HUES64 (cell line): ENCODE measurements at regions not wholly inside any gene's neighbourhood (a gene's known extent, or its start where the extent isn't known, plus 50 kb on each side); places are given as distances from the start of the nearest gene placed in this dataset.

ENCODE experiments used
- H3K27ac ChIP-seq: 2 replicates; pipeline ENCODE4 v1.7.0; 2013; ENCODE audit warnings: low read depth, low read length, inconsistent platforms
- H3K27me3 ChIP-seq: 2 replicates; pipeline ENCODE4 v1.6.1; 2013; ENCODE audit warnings: mild to moderate bottlenecking, low read length; ENCODE audit not compliant: insufficient read depth
- H3K36me3 ChIP-seq: 2 replicates; pipeline ENCODE4 v1.6.1; 2013; ENCODE audit warnings: mild to moderate bottlenecking, low read length; ENCODE audit not compliant: insufficient read depth
- H3K4me1 ChIP-seq: 2 replicates; pipeline ENCODE4 v1.6.1; 2013; ENCODE audit warnings: mild to moderate bottlenecking, low read length, moderate library complexity; ENCODE audit not compliant: insufficient read depth
- H3K4me3 ChIP-seq: 2 replicates; pipeline ENCODE4 v1.5.1; 2013; ENCODE audit warnings: mild to moderate bottlenecking, low read length, moderate library complexity
- H3K9ac ChIP-seq: 2 replicates; pipeline ENCODE4 v1.6.1; 2013; ENCODE audit warnings: mild to moderate bottlenecking, low read depth, low read length
- H3K9me3 ChIP-seq: 2 replicates; pipeline ENCODE4 v1.6.1; 2013; ENCODE audit warnings: low read depth, low read length; ENCODE audit not compliant: insufficient read depth
- WGBS: fragments of 150-250, 120-280 bp; methylation state at CpG from one replicate; pipeline ENCODE4 v1.1.7; 2013; ENCODE audit warnings: missing lambda C conversion rate; 5-methylcytosine and 5-hydroxymethylcytosine counted together

DNA sequence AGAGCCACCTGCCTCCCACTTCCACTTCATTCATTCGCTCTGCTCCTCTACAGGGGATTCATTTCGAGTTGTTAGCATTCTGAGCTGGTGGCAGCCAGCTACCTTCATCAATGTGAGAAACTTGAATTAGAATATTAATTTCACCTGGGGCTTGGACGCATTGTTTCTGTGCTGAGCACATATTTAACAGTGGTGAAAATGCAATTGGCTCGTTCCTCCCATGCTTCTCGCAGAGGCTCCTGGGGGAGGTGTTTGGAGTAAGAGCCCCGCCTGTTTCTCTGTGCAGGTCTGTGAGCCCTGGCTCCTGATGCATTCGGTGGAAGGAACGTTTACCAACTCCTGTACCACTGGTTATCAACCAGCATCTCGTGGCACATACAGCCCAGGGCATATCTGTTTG, 141.5 kb downstream of the AACS start:
- WGBS, result 87% methylated on average over 9 of the region's 9 CpGs
- Histone ChIP-seq H3K27me3 (no peaks in the 10 kb centered on the region), H3K4me3 (no peak overlapping the region)

DNA sequence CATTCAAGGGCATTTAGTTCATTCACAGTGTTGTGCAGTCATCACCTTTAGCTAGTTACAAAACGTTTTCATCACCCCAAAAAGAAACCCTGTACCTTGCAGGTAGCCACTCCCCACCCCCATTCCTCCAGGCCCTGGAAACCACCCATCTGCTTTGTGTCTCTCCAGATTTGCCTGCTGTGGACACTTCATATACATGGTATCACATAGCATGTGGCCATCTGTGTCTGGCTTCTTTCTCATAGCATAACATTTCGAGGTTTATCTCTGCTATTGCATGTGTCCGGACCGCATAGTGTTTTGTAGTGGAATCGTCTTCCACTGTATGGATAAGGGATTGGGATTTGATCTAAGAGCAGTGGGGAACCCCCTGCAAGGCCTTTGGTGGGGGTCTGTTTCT, 143.1 kb downstream of the AACS start:
- Histone ChIP-seq H3K36me3 (no peaks in the 10 kb centered on the region), H3K9ac (no peak overlapping the region), H3K9me3 (no peaks in the 10 kb centered on the region), H3K4me3 (no peak overlapping the region), H3K4me1 (peaks cover 25% of the 10 kb centered on the region), H3K27ac (no peak overlapping the region), H3K27me3 (no peaks in the 10 kb centered on the region)
- 86% methylated on average over 5 of the region's 5 CpGs for WGBS

More for the DNA sequence above, 141.5 kb downstream of the AACS start:
- Histone ChIP-seq H3K36me3 (0 out of 2 replicates have a peak, but pooled peaks cover 6% of the 10 kb centered on the region), H3K9me3 (0 out of 2 replicates have a peak, but pooled peaks cover 3% of the 10 kb centered on the region), H3K9ac (no peak overlapping the region), H3K27ac (no peak overlapping the region), H3K4me1 (peaks cover 25% of the 10 kb centered on the region)

DNA sequence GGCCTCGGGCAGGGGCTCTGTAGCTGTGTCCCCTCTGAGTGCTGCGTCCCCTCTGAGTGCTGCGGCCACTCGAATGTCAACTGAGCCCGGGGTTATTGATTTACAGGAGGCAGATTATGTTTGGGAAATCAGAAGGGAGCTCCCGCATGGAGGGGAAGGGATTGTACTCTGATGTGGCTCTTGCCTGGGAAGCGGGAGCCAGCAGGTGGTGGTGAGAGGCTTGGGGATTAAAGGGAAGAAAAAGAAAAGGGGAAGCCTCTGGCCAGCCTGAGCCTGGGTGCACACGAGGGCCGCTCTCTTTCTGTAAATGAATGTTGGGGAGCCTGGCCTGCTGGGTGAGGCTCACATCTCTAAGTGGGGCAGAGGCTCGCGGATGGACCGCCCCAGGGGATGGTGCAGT, 143.7 kb downstream of the AACS start:
- Histone ChIP-seq H3K9ac (peak overlapping the region; percentile 63), H3K27ac (peak overlapping the region; percentile 65), H3K4me3 (no peak overlapping the region), H3K9me3 (no peaks in the 10 kb centered on the region), H3K36me3 (no peaks in the 10 kb centered on the region), H3K4me1 (peaks cover 25% of the 10 kb centered on the region), H3K27me3 (no peaks in the 10 kb centered on the region)
- 36% methylated on average over 12 of the region's 12 CpGs for WGBS

DNA sequence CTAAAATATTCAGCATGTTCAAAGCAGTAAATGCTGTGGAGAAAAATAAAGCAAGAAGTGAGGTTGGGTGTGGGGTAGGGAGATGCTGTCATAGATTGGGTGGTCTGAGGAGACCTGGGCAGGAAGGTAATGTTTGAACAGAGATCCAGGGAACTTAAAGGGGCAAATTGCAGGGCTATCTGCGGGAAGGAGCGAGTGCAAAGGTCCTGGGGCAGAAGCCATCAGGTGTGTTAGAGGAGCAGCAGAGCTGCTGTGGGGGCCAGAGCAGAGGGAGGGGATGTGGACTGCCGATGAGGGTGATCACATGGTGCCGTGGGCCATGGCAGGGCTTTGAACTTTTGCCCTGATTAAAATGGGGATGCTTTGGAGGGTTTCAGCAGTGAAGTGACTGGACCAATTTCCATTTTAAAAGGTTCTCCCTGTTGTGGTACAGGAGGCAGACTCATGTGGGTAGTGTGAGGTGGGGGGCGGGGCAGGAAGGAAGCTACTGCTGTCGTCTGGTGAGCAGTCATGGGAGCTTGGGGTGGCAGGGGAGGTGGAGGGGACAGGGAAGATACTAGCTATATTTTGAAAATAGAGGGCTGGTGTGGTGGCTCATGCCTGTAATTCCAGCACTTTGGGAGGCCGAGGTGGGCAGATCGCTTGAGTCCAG, 145.0 kb downstream of the AACS start:
- Histone ChIP-seq H3K36me3 (no peaks in the 10 kb centered on the region), H3K27ac (no peak overlapping the region), H3K4me1 (peaks cover 25% of the 10 kb centered on the region), H3K9me3 (0 out of 2 replicates have a peak, but pooled peaks cover 5% of the 10 kb centered on the region), H3K4me3 (no peak overlapping the region), H3K9ac (no peak overlapping the region), H3K27me3 (no peaks in the 10 kb centered on the region)
- 74% methylated on average over 8 of the region's 8 CpGs for WGBS

DNA sequence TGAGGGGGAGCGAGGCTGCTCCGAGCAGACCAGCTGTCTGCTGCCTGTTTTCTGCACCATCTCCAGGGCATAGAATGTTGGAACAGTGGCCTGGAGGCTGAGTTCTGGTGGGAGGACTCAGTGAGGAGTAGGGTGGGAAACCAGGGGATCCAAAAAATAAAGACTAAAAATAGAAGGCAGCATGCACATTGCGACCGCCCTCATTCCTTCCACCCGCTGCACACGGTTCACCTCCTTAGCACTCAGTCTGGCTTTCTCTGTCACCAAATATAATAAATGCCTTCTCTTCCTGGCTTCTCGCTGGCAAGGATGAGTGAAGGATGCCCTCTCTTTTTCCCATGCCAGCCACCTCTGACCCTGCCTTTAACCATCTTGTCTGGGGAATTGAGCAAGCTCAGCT, 146.2 kb downstream of the AACS start:
- H3K27me3 ChIP-seq, result no peaks in the 10 kb centered on the region
- no peak overlapping the region for H3K9ac ChIP-seq
- H3K36me3 ChIP-seq, result no peaks in the 10 kb centered on the region
- H3K9me3 ChIP-seq, result 0 out of 2 replicates have a peak, but pooled peaks cover 5% of the 10 kb centered on the region
- 90% methylated on average over 7 of the region's 7 CpGs for WGBS
- peaks cover 20% of the 10 kb centered on the region for H3K4me1 ChIP-seq
- H3K27ac ChIP-seq, result no peak overlapping the region
- H3K4me3 ChIP-seq, result no peak overlapping the region

DNA sequence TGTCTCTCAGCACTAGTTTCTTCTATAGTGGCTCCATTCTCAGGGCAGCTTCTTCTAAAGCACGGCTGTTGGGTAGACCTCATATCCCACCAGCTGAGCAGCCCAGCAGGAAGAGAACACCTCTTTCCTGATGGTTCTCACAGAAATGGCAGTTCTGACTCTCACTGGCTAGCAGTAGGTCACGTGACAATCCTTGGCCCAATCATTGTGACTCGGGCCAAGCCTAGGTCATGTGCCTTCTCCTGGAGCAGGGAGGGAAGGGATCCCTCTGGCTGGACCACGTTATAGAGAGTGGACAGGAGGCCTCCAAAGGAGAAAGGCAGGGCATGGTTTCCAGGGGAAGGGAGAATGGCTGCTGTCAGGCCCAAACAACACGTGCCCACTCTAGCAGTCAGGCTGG, 149.1 kb downstream of the AACS start:
- WGBS, result 93% methylated on average over 5 of the region's 5 CpGs
- H3K27me3 ChIP-seq, result no peaks in the 10 kb centered on the region

DNA sequence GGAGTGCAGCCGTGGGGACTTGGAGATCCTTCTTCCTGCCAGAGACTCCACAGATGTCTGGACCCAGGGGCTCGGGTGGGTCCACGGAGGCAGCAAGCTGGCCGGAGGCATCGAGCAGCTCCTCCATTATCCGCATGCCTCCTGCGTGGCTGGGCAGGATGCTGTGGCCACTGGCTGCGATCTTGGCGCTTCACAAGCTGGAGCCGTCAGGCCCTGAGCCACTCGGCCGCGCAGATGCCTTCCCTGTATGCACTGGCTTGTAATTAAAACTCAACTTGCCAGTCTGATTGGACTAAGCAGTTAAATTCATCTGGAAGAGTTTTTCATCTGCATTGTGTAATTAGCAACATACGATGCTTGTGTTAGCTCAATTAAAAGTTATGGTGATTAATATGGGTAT, 151.5 kb downstream of the AACS start:
- Histone ChIP-seq H3K27ac (no peak overlapping the region), H3K36me3 (no peaks in the 10 kb centered on the region), H3K4me1 (no peaks in the 10 kb centered on the region; the same call in 1 of the 2 replicates), H3K9me3 (0 out of 2 replicates have a peak, but pooled peaks cover 5% of the 10 kb centered on the region), H3K27me3 (no peaks in the 10 kb centered on the region), H3K9ac (no peak overlapping the region), H3K4me3 (no peak overlapping the region)
- WGBS, result 93% methylated on average over 14 of the region's 14 CpGs

More for the DNA sequence above, 149.1 kb downstream of the AACS start:
- Histone ChIP-seq H3K4me3 (no peak overlapping the region), H3K36me3 (no peaks in the 10 kb centered on the region), H3K27ac (no peak overlapping the region), H3K4me1 (peaks cover 6% of the 10 kb centered on the region), H3K9me3 (0 out of 2 replicates have a peak, but pooled peaks cover 5% of the 10 kb centered on the region), H3K9ac (no peak overlapping the region)

DNA sequence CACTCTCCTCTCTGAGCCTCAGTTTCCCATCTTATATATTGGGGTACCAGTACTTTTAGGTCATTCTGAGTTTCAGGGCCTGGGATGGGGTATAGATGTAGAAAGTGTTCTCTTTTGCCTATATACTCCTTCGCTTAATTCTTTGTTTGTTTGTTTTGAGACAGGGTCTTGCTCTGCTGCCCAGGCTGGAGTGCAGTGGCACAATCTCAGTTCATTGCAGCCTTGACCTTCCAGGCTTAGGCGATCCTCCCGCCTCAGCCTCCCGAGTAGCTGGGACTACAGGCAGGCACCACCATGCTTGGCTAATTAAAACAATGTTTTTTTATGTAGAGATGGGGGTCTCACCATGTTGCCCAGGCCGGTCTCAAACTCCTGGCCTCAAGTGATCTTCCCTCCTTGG, 152.1 kb downstream of the AACS start:
- H3K4me3 ChIP-seq, result no peak overlapping the region
- 0 out of 2 replicates have a peak, but pooled peaks cover 5% of the 10 kb centered on the region for H3K9me3 ChIP-seq
- H3K27ac ChIP-seq, result no peak overlapping the region
- 75% methylated on average over 5 of the region's 5 CpGs for WGBS
- H3K9ac ChIP-seq, result no peak overlapping the region
- H3K4me1 ChIP-seq, result no peaks in the 10 kb centered on the region; the same call in 1 of the 2 replicates
- no peaks in the 10 kb centered on the region for H3K27me3 ChIP-seq
- no peaks in the 10 kb centered on the region for H3K36me3 ChIP-seq

DNA sequence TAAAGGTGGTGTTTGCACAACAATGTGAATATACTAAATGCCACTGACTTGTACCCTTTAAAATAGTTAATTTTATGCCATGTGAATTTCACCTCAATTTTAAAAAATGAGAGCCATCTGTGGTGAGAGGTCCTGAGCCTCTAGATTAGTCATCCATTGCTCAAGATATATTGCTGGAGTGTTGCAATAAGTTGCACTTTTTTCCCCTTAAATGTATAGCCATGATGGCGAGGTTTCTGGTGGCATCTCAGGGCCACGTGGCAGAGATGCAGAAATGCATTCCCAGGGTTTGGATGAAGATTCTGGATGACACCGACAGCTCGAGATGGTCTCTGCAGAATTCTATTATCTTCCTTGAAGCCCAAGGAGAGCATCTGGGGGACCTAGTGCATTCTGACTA, 153.7 kb downstream of the AACS start:
- Histone ChIP-seq H3K4me1 (no peaks in the 10 kb centered on the region; the same call in 1 of the 2 replicates), H3K9ac (no peak overlapping the region), H3K27ac (no peak overlapping the region), H3K9me3 (0 out of 2 replicates have a peak, but pooled peaks cover 5% of the 10 kb centered on the region), H3K27me3 (no peaks in the 10 kb centered on the region), H3K4me3 (no peak overlapping the region), H3K36me3 (0 out of 2 replicates have a peak, but pooled peaks cover 4% of the 10 kb centered on the region)
- 95% methylated on average over 4 of the region's 4 CpGs for WGBS

DNA sequence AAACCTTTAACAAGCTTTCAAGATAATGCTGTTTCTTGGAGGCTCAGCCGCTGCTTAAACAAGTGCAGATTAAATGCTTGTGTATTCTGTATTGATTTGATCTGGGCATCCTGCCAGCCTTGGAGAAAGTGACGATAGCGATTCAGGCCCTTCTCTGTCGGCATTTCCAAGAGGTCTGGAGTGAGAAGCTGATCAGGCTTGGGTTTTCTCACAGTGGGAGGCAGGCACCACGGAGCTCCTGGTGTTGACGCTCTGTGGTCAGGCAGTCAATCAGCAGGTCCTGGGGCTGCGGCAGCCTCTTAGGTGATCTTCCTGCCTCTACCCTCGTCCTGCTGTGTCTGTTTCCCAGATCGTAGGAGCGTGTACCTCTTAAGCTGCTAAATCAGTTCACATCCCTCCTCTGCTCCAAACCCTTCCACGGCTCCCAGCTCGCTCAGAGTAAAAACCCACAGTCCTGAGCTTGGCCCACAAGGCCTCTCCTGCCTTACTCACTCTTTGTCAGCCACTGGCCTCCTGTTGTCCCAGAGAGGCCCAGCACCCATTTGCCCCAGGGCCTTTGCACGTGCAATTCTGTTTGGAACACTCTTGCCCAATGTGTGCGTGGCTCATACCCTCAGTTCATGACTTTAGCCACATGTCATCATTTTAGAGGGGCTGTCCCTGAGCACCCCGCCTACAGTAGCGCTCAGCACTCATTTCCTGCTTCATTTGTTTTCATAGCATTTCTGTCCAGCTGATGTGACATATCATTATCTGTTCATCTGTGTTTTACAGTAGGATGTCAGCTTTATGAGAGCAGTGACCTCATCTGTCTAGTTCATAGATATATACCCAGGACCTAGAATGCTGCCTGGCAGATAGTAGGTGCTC, 155.4 kb downstream of the AACS start:
- Histone ChIP-seq H3K4me1 (no peaks in the 10 kb centered on the region; the same call in 1 of the 2 replicates), H3K27ac (no peak overlapping the region), H3K9me3 (no peaks in the 10 kb centered on the region), H3K36me3 (0 out of 2 replicates have a peak, but pooled peaks cover 8% of the 10 kb centered on the region), H3K27me3 (no peaks in the 10 kb centered on the region), H3K9ac (no peak overlapping the region), H3K4me3 (no peak overlapping the region)
- 86% methylated on average over 16 of the region's 16 CpGs for WGBS

DNA sequence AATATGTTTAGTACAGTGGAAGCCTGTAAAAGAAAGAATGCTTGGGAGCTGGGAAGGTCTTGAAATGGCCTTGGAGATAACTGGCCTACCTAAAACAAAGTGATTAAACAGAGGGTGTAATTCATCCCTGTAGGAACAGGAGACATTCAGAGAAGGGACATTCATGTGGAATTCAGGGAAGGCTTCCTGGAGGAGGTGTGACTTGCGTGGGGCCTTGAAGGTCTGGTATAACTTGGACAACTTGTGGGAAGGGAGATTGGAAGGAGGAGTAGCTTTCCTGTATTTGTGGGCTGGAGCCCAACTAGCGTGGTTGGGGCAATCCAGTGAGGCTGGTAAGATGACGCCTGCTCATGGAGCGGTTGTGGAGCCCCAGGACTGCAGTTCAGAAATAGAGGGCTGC, 156.4 kb downstream of the AACS start:
- Histone ChIP-seq H3K4me1 (no peaks in the 10 kb centered on the region; the same call in 1 of the 2 replicates), H3K9me3 (no peaks in the 10 kb centered on the region), H3K36me3 (0 out of 2 replicates have a peak, but pooled peaks cover 8% of the 10 kb centered on the region), H3K9ac (no peak overlapping the region), H3K4me3 (no peak overlapping the region), H3K27me3 (no peaks in the 10 kb centered on the region), H3K27ac (no peak overlapping the region)
- WGBS, result 94% methylated on average over 4 of the region's 4 CpGs
